Dermis blood vessel endothelial cell (primary cell): ENCODE measurements at regions not wholly inside any gene's neighbourhood (a gene's known extent, or its start where the extent isn't known, plus 50 kb on each side); places are given as distances from the start of the nearest gene placed in this dataset.

Experiments
- DNase-seq: peaks from one replicate; pipeline ENCODE4 v3.0.0; 2010

- DNase-seq: no peak
Measured at GRCh38 chr9:96086936-96087571, 211.6 kb downstream of the ERCC6L2 start.

GRCh38 chr9:96085491-96086143, 210.1 kb downstream of the ERCC6L2 start:
- no peak for DNase-seq

GRCh38 chr9:96084331-96084734, 208.8 kb downstream of the ERCC6L2 start:
- DNase-seq: no peak

GRCh38 chr9:96082516-96083232, 207.2 kb downstream of the ERCC6L2 start:
- no peak for DNase-seq

- no peak for DNase-seq
Measured at GRCh38 chr9:96080364-96080763, 204.9 kb downstream of the ERCC6L2 start.

GRCh38 chr9:96079779-96080178, 204.3 kb downstream of the ERCC6L2 start:
- DNase-seq: no peak

GRCh38 chr9:96078897-96079490, 203.5 kb downstream of the ERCC6L2 start:
- DNase-seq: no peak

GRCh38 chr9:96075757-96076156, 200.3 kb downstream of the ERCC6L2 start:
- no peak for DNase-seq

GRCh38 chr9:96075111-96075510, 199.6 kb downstream of the ERCC6L2 start:
- DNase-seq: no peak

- DNase-seq: no peak
Measured at GRCh38 chr9:96073531-96074480, 198.3 kb downstream of the ERCC6L2 start.

GRCh38 chr9:96072930-96073329, 197.4 kb downstream of the ERCC6L2 start:
- no peak for DNase-seq

- DNase-seq: no peak
Measured at GRCh38 chr9:96071815-96072124, 196.3 kb downstream of the ERCC6L2 start.

GRCh38 chr9:96071076-96071814, 195.8 kb downstream of the ERCC6L2 start:
- DNase-seq: peak; percentile 36

- no peak for DNase-seq
Measured at GRCh38 chr9:96069629-96070220, 194.2 kb downstream of the ERCC6L2 start.

GRCh38 chr9:96068511-96068910, 193.0 kb downstream of the ERCC6L2 start:
- no peak for DNase-seq

GRCh38 chr9:96067600-96067999, 192.1 kb downstream of the ERCC6L2 start:
- no peak for DNase-seq

- no peak for DNase-seq
Measured at GRCh38 chr9:96067004-96067403, 191.5 kb downstream of the ERCC6L2 start.

GRCh38 chr9:96065482-96066251, 190.2 kb downstream of the ERCC6L2 start:
- DNase-seq: no peak

- peak; percentile 24 for DNase-seq
Measured at GRCh38 chr9:96064826-96065481, 189.5 kb downstream of the ERCC6L2 start.

- DNase-seq: no peak
Measured at GRCh38 chr9:96062854-96063253, 187.4 kb downstream of the ERCC6L2 start.
